Loucy (cell line): ENCODE measurements at regions not wholly inside any gene's neighbourhood (a gene's known extent, or its start where the extent isn't known, plus 50 kb on each side); places are given as distances from the start of the nearest gene placed in this dataset.

Source experiments
- H2AFZ ChIP-seq: fragments of 200-600 bp; sonication (generic); 2 replicates; pipeline ENCODE4 v1.6.0; 2016; ENCODE audit warnings: antibody characterized with exemption, mild to moderate bottlenecking, low read length, moderate library complexity
- H3F3A ChIP-seq: fragments of 200-600 bp; 2 replicates; pipeline ENCODE4 v1.6.0; 2016; ENCODE audit warnings: antibody characterized with exemption, low read depth, mild to moderate bottlenecking
- H3K27me3 ChIP-seq: fragments of 200-600 bp; sonication (generic); 2 replicates; pipeline ENCODE4 v1.6.1; 2014; ENCODE audit warnings: low read length, mild to moderate bottlenecking; ENCODE audit not compliant: insufficient read depth, poor library complexity, severe bottlenecking
- H3K36me3 ChIP-seq: fragments of 200-600 bp; sonication (generic); 2 replicates; pipeline ENCODE4 v1.6.1; 2016; ENCODE audit warnings: low read length; ENCODE audit not compliant: insufficient read depth
- H3K4me1 ChIP-seq: fragments of 200-600 bp; sonication (generic); 2 replicates; pipeline ENCODE4 v1.5.1; 2014; ENCODE audit warnings: low read length, mild to moderate bottlenecking; ENCODE audit not compliant: insufficient read depth, poor library complexity, severe bottlenecking
- H3K4me2 ChIP-seq: fragments of 200-600 bp; sonication (generic); 2 replicates; pipeline ENCODE4 v1.6.0; 2014; ENCODE audit warnings: antibody characterized with exemption, low read length, low read depth, mild to moderate bottlenecking; ENCODE audit not compliant: poor library complexity, severe bottlenecking
- H3K4me3 ChIP-seq: fragments of 200-600 bp; sonication (generic); 2 replicates; pipeline ENCODE4 v1.5.1; 2014; ENCODE audit warnings: low read length, mild to moderate bottlenecking, mixed read lengths; ENCODE audit not compliant: poor library complexity, severe bottlenecking
- H3K79me2 ChIP-seq: fragments of 200-600 bp; sonication (generic); 2 replicates; pipeline ENCODE4 v1.6.1; 2014; ENCODE audit warnings: low read length; ENCODE audit not compliant: insufficient read depth
- H3K9ac ChIP-seq: fragments of 200-600 bp; sonication (generic); 2 replicates; pipeline ENCODE4 v1.6.0; 2014; ENCODE audit warnings: mild to moderate bottlenecking, low read depth, low read length, moderate library complexity; ENCODE audit not compliant: poor library complexity, severe bottlenecking
- H3K9me2 ChIP-seq: fragments of 200-600 bp; sonication (generic); replicated peaks from 2 replicates; pipeline ENCODE4 v1.6.1; 2016; ENCODE audit warnings: low read depth, low read length, mixed read lengths
- H3K9me3 ChIP-seq: fragments of 200-600 bp; sonication (generic); 2 replicates; pipeline ENCODE4 v1.6.1; 2014; ENCODE audit warnings: mild to moderate bottlenecking, antibody characterized with exemption, low read length, low read depth; ENCODE audit not compliant: insufficient read depth
- H4K20me1 ChIP-seq: fragments of 200-600 bp; sonication (generic); 2 replicates; pipeline ENCODE4 v1.6.0; 2014; ENCODE audit warnings: antibody characterized with exemption, low read length, mild to moderate bottlenecking; ENCODE audit not compliant: insufficient read depth, poor library complexity, severe bottlenecking
- CTCF ChIP-seq: fragments of 200-600 bp; sonication (generic); conservative IDR thresholded peaks from 2 replicates; pipeline ENCODE4 v1.5.1; 2014; ENCODE audit warnings: mild to moderate bottlenecking, antibody characterized with exemption, low read length
- EZH2phosphoT487 ChIP-seq: fragments of 200-600 bp; IDR thresholded peaks from 2 replicates; pipeline ENCODE4 v1.6.1; 2018; ENCODE audit warnings: antibody characterized with exemption, mild to moderate bottlenecking, moderate library complexity, borderline replicate concordance

DNA sequence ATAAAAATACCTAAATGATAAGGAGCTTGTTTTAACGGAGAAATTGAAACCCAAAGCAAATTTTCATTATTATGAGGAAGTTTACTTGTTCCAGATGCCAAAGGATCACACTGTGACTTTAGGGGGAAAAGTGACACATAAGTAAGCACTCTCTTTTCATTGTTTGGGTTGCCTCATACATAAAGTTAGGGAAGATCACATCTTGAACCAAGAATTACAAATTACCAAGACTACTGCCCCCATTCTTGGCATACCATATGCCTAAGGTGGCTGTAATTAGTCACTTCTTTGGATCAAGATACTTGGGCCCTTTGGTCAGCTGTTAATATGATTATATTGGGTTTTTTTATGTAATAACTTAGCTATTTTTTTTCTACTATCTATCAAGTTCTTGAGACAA is 269.0 kb downstream of the COL12A1 start:
- Histone ChIP-seq H3F3A (no peaks in the 10 kb centered on the region), H2AFZ (no peak overlapping the region), H3K9me3 (no peaks in the 10 kb centered on the region), H4K20me1 (no peaks in the 10 kb centered on the region), H3K79me2 (no peaks in the 10 kb centered on the region), H3K36me3 (no peaks in the 10 kb centered on the region), H3K9ac (no peak overlapping the region), H3K4me2 (no peak overlapping the region), H3K4me1 (no peaks in the 10 kb centered on the region), H3K4me3 (no peak overlapping the region), H3K9me2 (no peaks in the 10 kb centered on the region), H3K27me3 (no peaks in the 10 kb centered on the region)
- no peak for TF ChIP-seq EZH2phosphoT487
- TF ChIP-seq CTCF, result no peak

- Histone ChIP-seq H3K36me3 (no peaks in the 10 kb centered on the region), H3K27me3 (no peaks in the 10 kb centered on the region), H3K4me1 (no peaks in the 10 kb centered on the region), H2AFZ (no peak overlapping the region), H3F3A (no peaks in the 10 kb centered on the region), H3K9me3 (no peaks in the 10 kb centered on the region), H3K9ac (no peak overlapping the region), H3K4me2 (no peak overlapping the region), H3K9me2 (no peaks in the 10 kb centered on the region), H4K20me1 (no peaks in the 10 kb centered on the region), H3K79me2 (no peaks in the 10 kb centered on the region), H3K4me3 (no peak overlapping the region)
- no peak for TF ChIP-seq CTCF
- no peak for TF ChIP-seq EZH2phosphoT487
Observed at GRCh38 chr6:74932232-74932888, 273.5 kb downstream of the COL12A1 start.

- no peak overlapping the region for H3K4me3 ChIP-seq
- no peak overlapping the region for H3K4me2 ChIP-seq
- no peaks in the 10 kb centered on the region for H3K36me3 ChIP-seq
- H3K4me1 ChIP-seq, result no peaks in the 10 kb centered on the region
- H2AFZ ChIP-seq, result no peak overlapping the region
- no peaks in the 10 kb centered on the region for H4K20me1 ChIP-seq
- H3K79me2 ChIP-seq, result no peaks in the 10 kb centered on the region
- no peak for TF ChIP-seq EZH2phosphoT487
- no peak for TF ChIP-seq CTCF
- no peak overlapping the region for H3K9ac ChIP-seq
- H3F3A ChIP-seq, result no peaks in the 10 kb centered on the region
- H3K27me3 ChIP-seq, result no peaks in the 10 kb centered on the region
- no peaks in the 10 kb centered on the region for H3K9me3 ChIP-seq
- H3K9me2 ChIP-seq, result no peaks in the 10 kb centered on the region
Observed at GRCh38 chr6:74931558-74931957, 274.3 kb downstream of the COL12A1 start.
